Loucy (cell line): ENCODE measurements at regions not wholly inside any gene's neighbourhood (a gene's known extent, or its start where the extent isn't known, plus 50 kb on each side); places are given as distances from the start of the nearest gene placed in this dataset.

Source experiments
- H2AFZ ChIP-seq: fragments of 200-600 bp; sonication (generic); 2 replicates; pipeline ENCODE4 v1.6.0; 2016; ENCODE audit warnings: antibody characterized with exemption, mild to moderate bottlenecking, low read length, moderate library complexity
- H3F3A ChIP-seq: fragments of 200-600 bp; 2 replicates; pipeline ENCODE4 v1.6.0; 2016; ENCODE audit warnings: antibody characterized with exemption, low read depth, mild to moderate bottlenecking
- H3K27me3 ChIP-seq: fragments of 200-600 bp; sonication (generic); 2 replicates; pipeline ENCODE4 v1.6.1; 2014; ENCODE audit warnings: low read length, mild to moderate bottlenecking; ENCODE audit not compliant: insufficient read depth, poor library complexity, severe bottlenecking
- H3K36me3 ChIP-seq: fragments of 200-600 bp; sonication (generic); 2 replicates; pipeline ENCODE4 v1.6.1; 2016; ENCODE audit warnings: low read length; ENCODE audit not compliant: insufficient read depth
- H3K4me1 ChIP-seq: fragments of 200-600 bp; sonication (generic); 2 replicates; pipeline ENCODE4 v1.5.1; 2014; ENCODE audit warnings: low read length, mild to moderate bottlenecking; ENCODE audit not compliant: insufficient read depth, poor library complexity, severe bottlenecking
- H3K4me2 ChIP-seq: fragments of 200-600 bp; sonication (generic); 2 replicates; pipeline ENCODE4 v1.6.0; 2014; ENCODE audit warnings: antibody characterized with exemption, low read length, low read depth, mild to moderate bottlenecking; ENCODE audit not compliant: poor library complexity, severe bottlenecking
- H3K4me3 ChIP-seq: fragments of 200-600 bp; sonication (generic); 2 replicates; pipeline ENCODE4 v1.5.1; 2014; ENCODE audit warnings: low read length, mild to moderate bottlenecking, mixed read lengths; ENCODE audit not compliant: poor library complexity, severe bottlenecking
- H3K79me2 ChIP-seq: fragments of 200-600 bp; sonication (generic); 2 replicates; pipeline ENCODE4 v1.6.1; 2014; ENCODE audit warnings: low read length; ENCODE audit not compliant: insufficient read depth
- H3K9ac ChIP-seq: fragments of 200-600 bp; sonication (generic); 2 replicates; pipeline ENCODE4 v1.6.0; 2014; ENCODE audit warnings: mild to moderate bottlenecking, low read depth, low read length, moderate library complexity; ENCODE audit not compliant: poor library complexity, severe bottlenecking
- H3K9me2 ChIP-seq: fragments of 200-600 bp; sonication (generic); replicated peaks from 2 replicates; pipeline ENCODE4 v1.6.1; 2016; ENCODE audit warnings: low read depth, low read length, mixed read lengths
- H3K9me3 ChIP-seq: fragments of 200-600 bp; sonication (generic); 2 replicates; pipeline ENCODE4 v1.6.1; 2014; ENCODE audit warnings: mild to moderate bottlenecking, antibody characterized with exemption, low read length, low read depth; ENCODE audit not compliant: insufficient read depth
- H4K20me1 ChIP-seq: fragments of 200-600 bp; sonication (generic); 2 replicates; pipeline ENCODE4 v1.6.0; 2014; ENCODE audit warnings: antibody characterized with exemption, low read length, mild to moderate bottlenecking; ENCODE audit not compliant: insufficient read depth, poor library complexity, severe bottlenecking
- CTCF ChIP-seq: fragments of 200-600 bp; sonication (generic); conservative IDR thresholded peaks from 2 replicates; pipeline ENCODE4 v1.5.1; 2014; ENCODE audit warnings: mild to moderate bottlenecking, antibody characterized with exemption, low read length
- EZH2phosphoT487 ChIP-seq: fragments of 200-600 bp; IDR thresholded peaks from 2 replicates; pipeline ENCODE4 v1.6.1; 2018; ENCODE audit warnings: antibody characterized with exemption, mild to moderate bottlenecking, moderate library complexity, borderline replicate concordance

GRCh38 chr2:144708626-144709025 is 188.7 kb upstream of the ZEB2 start:
- TF ChIP-seq EZH2phosphoT487 (no peak), CTCF (no peak)
- Histone ChIP-seq H3K4me1 (peaks cover 7% of the 10 kb centered on the region), H3K9ac (no peak overlapping the region), H3K27me3 (no peaks in the 10 kb centered on the region), H2AFZ (no peak overlapping the region), H3K9me2 (no peaks in the 10 kb centered on the region), H3K79me2 (no peaks in the 10 kb centered on the region), H3K36me3 (no peaks in the 10 kb centered on the region), H3K4me2 (no peak overlapping the region), H3K9me3 (no peaks in the 10 kb centered on the region), H3K4me3 (no peak overlapping the region), H4K20me1 (no peaks in the 10 kb centered on the region), H3F3A (no peaks in the 10 kb centered on the region)

GRCh38 chr2:144707736-144708326 is 187.9 kb upstream of the ZEB2 start:
- H3K4me2 ChIP-seq, result no peak overlapping the region
- peaks cover 7% of the 10 kb centered on the region for H3K4me1 ChIP-seq
- no peak overlapping the region for H3K4me3 ChIP-seq

GRCh38 chr2:144706647-144707046 is 186.7 kb upstream of the ZEB2 start:
- no peak overlapping the region for H3K4me3 ChIP-seq
- no peak overlapping the region for H2AFZ ChIP-seq
- H3K36me3 ChIP-seq, result no peaks in the 10 kb centered on the region

More at GRCh38 chr2:144707736-144708326, 187.9 kb upstream of the ZEB2 start:
- no peaks in the 10 kb centered on the region for H3K27me3 ChIP-seq
- no peaks in the 10 kb centered on the region for H3K9me2 ChIP-seq
- no peaks in the 10 kb centered on the region for H3F3A ChIP-seq
- TF ChIP-seq CTCF (no peak), EZH2phosphoT487 (no peak)
- H3K9me3 ChIP-seq, result no peaks in the 10 kb centered on the region
- no peaks in the 10 kb centered on the region for H4K20me1 ChIP-seq
- H2AFZ ChIP-seq, result no peak overlapping the region
- H3K36me3 ChIP-seq, result no peaks in the 10 kb centered on the region
- H3K79me2 ChIP-seq, result no peaks in the 10 kb centered on the region
- H3K9ac ChIP-seq, result no peak overlapping the region

More at GRCh38 chr2:144706647-144707046, 186.7 kb upstream of the ZEB2 start:
- H3K27me3 ChIP-seq, result no peaks in the 10 kb centered on the region
- no peak overlapping the region for H3K9ac ChIP-seq
- no peaks in the 10 kb centered on the region for H3K9me2 ChIP-seq
- no peaks in the 10 kb centered on the region for H3K9me3 ChIP-seq
- no peak for TF ChIP-seq EZH2phosphoT487
- TF ChIP-seq CTCF, result no peak
- no peaks in the 10 kb centered on the region for H3K79me2 ChIP-seq
- H3F3A ChIP-seq, result no peaks in the 10 kb centered on the region
- H4K20me1 ChIP-seq, result no peaks in the 10 kb centered on the region
- no peak overlapping the region for H3K4me2 ChIP-seq
- peaks cover 7% of the 10 kb centered on the region for H3K4me1 ChIP-seq
